ENCODE measurements at regions not wholly inside any gene's neighbourhood (a gene's known extent, or its start where the extent isn't known, plus 50 kb on each side); places are given as distances from the start of the nearest gene placed in this dataset.
"Not testable (repeated sequence)": the region's sequence is repeated elsewhere in the genome, so short reads cannot be mapped to it uniquely, and the experiment has no call there.

DNA sequence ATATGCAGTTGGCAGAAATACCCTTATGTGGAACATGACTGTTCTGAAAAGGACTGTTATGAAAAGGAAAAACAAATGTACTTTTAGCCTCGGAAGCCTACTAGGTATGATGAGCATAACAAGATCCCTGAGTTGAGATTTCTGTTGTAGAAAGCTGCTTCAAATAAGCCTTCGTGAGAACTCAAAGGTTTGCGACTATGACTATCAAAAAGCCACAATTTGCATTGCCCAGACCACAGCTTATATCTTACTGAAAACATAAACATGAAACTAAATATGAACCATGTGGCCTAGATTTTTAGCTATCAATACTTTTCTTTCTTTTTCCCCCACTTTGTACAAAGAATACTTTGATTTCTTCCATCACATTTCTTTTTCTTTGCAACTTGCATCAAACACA lies 398.2 kb upstream of the LCORL start:
- Histone ChIP-seq H3K36me3 (no peaks in the 10 kb centered on the region), H3K27me3 (replicated peaks in 1 of 7) (no peaks in the 10 kb centered on the region), H3K4me1 (no peaks in the 10 kb centered on the region), H3K27ac (no peak overlapping the region), H3K4me3 (no peak overlapping the region), H3K9me3 (no peaks in the 10 kb centered on the region)
- intact Hi-C loops (cut with DNase I; ENCODE audit: low total_unique reads): no loop called here
- DNase-seq: no peak
- TF ChIP-seq CTCF (IDR thresholded peaks at IDR 0.05 in 8 of 11, conservative IDR thresholded peaks at IDR 0.05 in 3 of 11): no peak
- no peak for TF ChIP-seq POLR2AphosphoS5 (IDR thresholded peaks at IDR 0.05)
- no peak for TF ChIP-seq POLR2A (IDR thresholded peaks at IDR 0.05)
- 81 to 92% (median 84%) methylated on average over 3 of the region's 3 CpGs for WGBS, 5 donors

DNA sequence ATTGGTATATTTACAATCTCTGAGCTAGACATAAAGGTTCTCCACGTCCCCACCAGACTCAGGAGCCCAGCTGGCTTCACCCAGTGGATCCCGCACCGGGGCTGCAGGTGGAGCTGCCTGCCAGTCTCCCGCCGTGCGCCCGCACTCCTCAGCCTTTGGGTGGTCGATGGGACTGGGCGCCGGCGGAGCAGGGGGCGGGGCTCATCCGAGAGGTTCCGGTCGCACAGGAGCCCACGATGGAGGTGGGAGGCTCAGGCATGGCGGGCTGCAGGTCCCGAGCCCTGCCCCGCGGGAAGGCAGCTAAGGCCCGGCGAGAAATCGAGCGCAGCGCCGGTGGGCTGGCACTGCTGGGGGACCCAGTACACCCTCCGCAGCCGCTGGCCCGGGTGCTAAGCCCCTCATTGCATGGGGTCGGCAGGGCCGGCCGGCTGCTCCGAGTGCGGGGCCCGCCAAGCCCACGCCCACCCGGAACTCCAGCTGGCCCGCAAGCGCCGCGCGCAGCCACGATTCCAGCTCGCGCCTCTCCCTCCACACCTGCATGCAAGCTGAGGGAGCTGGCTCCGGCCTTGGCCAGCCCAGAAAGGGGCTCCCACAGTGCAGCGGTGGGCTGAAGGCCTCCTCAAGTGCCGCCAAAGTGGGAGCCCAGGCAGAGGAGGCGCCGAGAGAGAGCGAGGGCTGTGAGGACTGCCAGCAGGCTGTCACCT lies 396.8 kb upstream of the LCORL start:
- H3K27me3 ChIP-seq (replicated peaks in 1 of 7); DNase-seq; H3K4me3 ChIP-seq; H3K9me3 ChIP-seq; H3K4me1 ChIP-seq; H3K27ac ChIP-seq; H3K36me3 ChIP-seq; intact Hi-C loops (cut with DNase I; ENCODE audit: low total_unique reads): not testable (repeated sequence)
- 80 to 94% (median 86%) methylated on average over 29 to 51 of the region's 51 CpGs for WGBS, 5 donors

- H3K4me3 ChIP-seq; DNase-seq; H3K27ac ChIP-seq; H3K27me3 ChIP-seq (replicated peaks in 1 of 7); H3K36me3 ChIP-seq; intact Hi-C loops (cut with DNase I; ENCODE audit: low total_unique reads); H3K4me1 ChIP-seq; H3K9me3 ChIP-seq: not testable (repeated sequence)
- 93 to 98% (median 97%) methylated on average over 15 of the region's 15 CpGs for WGBS, 5 donors
These were observed 396.1 kb upstream of the LCORL start for GRCh38 chr4:18417651-18418050.

DNA sequence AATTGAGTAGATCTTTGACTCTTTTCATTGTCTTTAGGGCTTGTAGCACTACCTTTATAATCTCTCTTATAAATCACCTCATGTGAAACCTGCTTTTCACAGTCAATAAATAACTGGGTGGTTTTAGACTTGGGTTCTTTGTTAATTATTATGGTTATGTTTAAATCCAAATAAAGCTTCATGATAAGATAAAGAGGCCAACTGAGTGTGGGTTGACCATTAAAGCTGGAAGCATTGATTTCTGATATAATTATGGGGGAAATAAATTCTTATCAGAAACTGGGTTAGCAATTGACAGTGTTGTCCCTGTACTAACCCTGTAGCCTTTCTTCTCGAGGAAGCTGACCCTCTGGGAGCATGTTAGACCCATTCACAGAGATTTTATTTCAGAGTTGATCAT lies 384.7 kb upstream of the LCORL start:
- 41 to 72% (median 53%) methylated on average over 1 of the region's 1 CpG for WGBS, 5 donors
- no peak for DNase-seq
- no peak for TF ChIP-seq CTCF (IDR thresholded peaks at IDR 0.05 in 8 of 11, conservative IDR thresholded peaks at IDR 0.05 in 3 of 11)
- no peak for TF ChIP-seq POLR2A (IDR thresholded peaks at IDR 0.05)
- TF ChIP-seq POLR2AphosphoS5 (IDR thresholded peaks at IDR 0.05): no peak
- no peaks in the 10 kb centered on the region for H3K9me3 ChIP-seq
- H3K4me1 ChIP-seq: no peaks in the 10 kb centered on the region
- H3K36me3 ChIP-seq: no peaks in the 10 kb centered on the region
- H3K27ac ChIP-seq: no peak overlapping the region
- H3K4me3 ChIP-seq: no peak overlapping the region
- intact Hi-C loops (cut with DNase I; ENCODE audit: low total_unique reads): no loop called here
- no peaks in the 10 kb centered on the region for H3K27me3 ChIP-seq (replicated peaks in 1 of 7)

DNA sequence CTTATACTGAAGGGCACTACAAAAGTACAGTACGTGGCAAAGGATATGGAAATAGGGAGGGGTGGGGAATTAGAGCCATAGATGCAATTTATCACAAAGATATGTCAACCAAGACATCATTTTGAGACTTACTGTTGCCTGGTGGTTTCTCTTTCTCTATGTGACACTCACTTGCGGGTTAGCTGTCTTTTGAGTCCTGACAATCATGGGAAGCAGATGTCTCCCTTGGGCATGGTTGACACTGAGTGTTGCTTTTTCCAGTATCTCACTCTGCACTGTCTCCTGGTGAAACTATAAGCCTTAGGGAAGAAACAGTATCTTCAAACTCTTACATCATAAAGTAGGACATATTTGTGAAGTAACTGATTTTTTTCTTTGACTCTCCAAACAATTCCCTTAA lies 383.5 kb upstream of the LCORL start:
- Histone ChIP-seq H3K36me3 (no peaks in the 10 kb centered on the region), H3K9me3 (no peaks in the 10 kb centered on the region), H3K4me1 (no peaks in the 10 kb centered on the region), H3K4me3 (no peak overlapping the region), H3K27me3 (replicated peaks in 1 of 7) (no peaks in the 10 kb centered on the region), H3K27ac (no peak overlapping the region)
- no peak for DNase-seq
- intact Hi-C loops (cut with DNase I; ENCODE audit: low total_unique reads): no loop called here
- TF ChIP-seq POLR2AphosphoS5 (IDR thresholded peaks at IDR 0.05) (no peak), POLR2A (IDR thresholded peaks at IDR 0.05) (no peak), CTCF (IDR thresholded peaks at IDR 0.05 in 8 of 11, conservative IDR thresholded peaks at IDR 0.05 in 3 of 11) (no peak)
- 49 to 76% (median 67%) methylated on average over 2 of the region's 2 CpGs for WGBS, 5 donors
